ENCODE measurements at regions not wholly inside any gene's neighbourhood (a gene's known extent, or its start where the extent isn't known, plus 50 kb on each side); places are given as distances from the start of the nearest gene placed in this dataset.
A peak's percentile ranks its signal among the peaks of the same experiment; 100 is the strongest.

GRCh38 chr2:45273412-45274249 lies 264.4 kb upstream of the SIX2 start:
- DNase-seq: no peak

GRCh38 chr2:45272549-45273265 lies 263.5 kb upstream of the SIX2 start:
- no peak for DNase-seq

- DNase-seq: no peak
Observed at GRCh38 chr2:45269149-45269793, 260.0 kb upstream of the SIX2 start.

GRCh38 chr2:45268631-45269030 lies 259.4 kb upstream of the SIX2 start:
- DNase-seq: no peak

- DNase-seq: no peak
Observed at GRCh38 chr2:45267062-45267792, 258.0 kb upstream of the SIX2 start.

- DNase-seq: no peak
Observed at GRCh38 chr2:45265336-45265735, 256.1 kb upstream of the SIX2 start.

GRCh38 chr2:45264227-45265225 lies 255.3 kb upstream of the SIX2 start:
- DNase-seq: no peak

GRCh38 chr2:45263147-45263546 lies 253.9 kb upstream of the SIX2 start:
- DNase-seq: no peak

GRCh38 chr2:45261746-45262145 lies 252.5 kb upstream of the SIX2 start:
- no peak for DNase-seq

GRCh38 chr2:45260946-45261345 lies 251.7 kb upstream of the SIX2 start:
- DNase-seq: no peak

- no peak for DNase-seq
Observed at GRCh38 chr2:45259547-45260160, 250.4 kb upstream of the SIX2 start.

- DNase-seq: no peak
Observed at GRCh38 chr2:45259138-45259537, 249.9 kb upstream of the SIX2 start.

GRCh38 chr2:45258311-45258710 lies 249.1 kb upstream of the SIX2 start:
- no peak for DNase-seq

- no peak for DNase-seq
Observed at GRCh38 chr2:45257820-45258219, 248.6 kb upstream of the SIX2 start.

GRCh38 chr2:45256867-45257641 lies 247.8 kb upstream of the SIX2 start:
- DNase-seq: no peak

- DNase-seq: no peak
Observed at GRCh38 chr2:45256173-45256866, 247.1 kb upstream of the SIX2 start.

GRCh38 chr2:45255563-45255962 lies 246.3 kb upstream of the SIX2 start:
- peak; percentile 55 to 62 for DNase-seq

GRCh38 chr2:45254025-45254424 lies 244.8 kb upstream of the SIX2 start:
- no peak for DNase-seq

GRCh38 chr2:45253151-45253550 lies 243.9 kb upstream of the SIX2 start:
- no peak for DNase-seq

GRCh38 chr2:45250176-45250575 lies 240.9 kb upstream of the SIX2 start:
- DNase-seq: no peak

Measured in inflammatory macrophage (primary cell).